IMR-90 (cell line): ENCODE measurements at regions not wholly inside any gene's neighbourhood (a gene's known extent, or its start where the extent isn't known, plus 50 kb on each side); places are given as distances from the start of the nearest gene placed in this dataset.

Experiments
- ATAC-seq: fragments of 200-7000 bp; cut with Tn5 transposase; 2 replicates; pipeline ENCODE4 v1.9.1; 2020; ENCODE audit warnings: low read depth, mild to moderate bottlenecking, moderate library complexity
- BruUV-seq: library from RNA; stranded (reverse); fragments of 400-500 nt; replicated peaks from 2 replicates; lab custom pipeline; 2021; lab: Mats Ljungman, UMichigan
- CTCF ChIA-PET: fragments of 300-600 bp; formaldehyde crosslinking; extraction: SDS; loops from one replicate; lab custom pipeline; 2021; ENCODE audit warnings: antibody characterized with exemption; lab: Yijun Ruan, JAX
- POLR2A ChIA-PET: fragments of 300-600 bp; sonication (Branson Sonifier 250); formaldehyde crosslinking; loops from one replicate; lab custom pipeline; 2022; ENCODE audit warnings: antibody characterized with exemption; ENCODE audit not compliant: unreplicated experiment; lab: Charles Lee
- DNase-seq: peaks from one replicate; pipeline ENCODE4 v3.0.0; 2013
- H2AFZ ChIP-seq: replicated peaks from 2 replicates; pipeline ENCODE3; 2013; ENCODE audit warnings: low read length, mild to moderate bottlenecking; ENCODE audit not compliant: poor library complexity
- H2AK5ac ChIP-seq: 2 replicates; pipeline ENCODE4 v1.6.1; 2013; ENCODE audit warnings: low read depth, low read length, inconsistent platforms
- H2AK9ac ChIP-seq: replicated peaks from 2 replicates; pipeline ENCODE3; 2013; ENCODE audit warnings: mild to moderate bottlenecking, low read depth, low read length, moderate library complexity; ENCODE audit not compliant: poor library complexity
- H2BK120ac ChIP-seq: 2 replicates; pipeline ENCODE4 v1.6.1; 2013; ENCODE audit warnings: low read depth, low read length, inconsistent platforms
- H2BK15ac ChIP-seq: 3 replicates; pipeline ENCODE4 v1.6.1; 2013; ENCODE audit warnings: low read depth, low read length, inconsistent platforms
- H2BK20ac ChIP-seq: 2 replicates; pipeline ENCODE4 v1.6.1; 2013; ENCODE audit warnings: low read depth, mild to moderate bottlenecking, inconsistent platforms, low read length, moderate library complexity
- H2BK5ac ChIP-seq: 2 replicates; pipeline ENCODE4 v1.6.1; 2013; ENCODE audit warnings: mild to moderate bottlenecking, low read depth, low read length, inconsistent platforms; ENCODE audit not compliant: poor library complexity, severe bottlenecking
- H3K14ac ChIP-seq: replicated peaks from 2 replicates; pipeline ENCODE4 v1.6.1; 2013; ENCODE audit warnings: low read depth, low read length, inconsistent platforms
- H3K18ac ChIP-seq: 2 replicates; pipeline ENCODE4 v1.6.1; 2013; ENCODE audit warnings: low read depth, low read length, control low read depth
- H3K23ac ChIP-seq: 2 replicates; pipeline ENCODE4 v1.6.1; 2013; ENCODE audit warnings: low read depth, low read length, inconsistent platforms
- H3K27ac ChIP-seq: 2 replicates; pipeline ENCODE4 v1.5.1; 2013; ENCODE audit warnings: mild to moderate bottlenecking, control low read depth, low read length; ENCODE audit not compliant: insufficient read depth
- H3K27me3 ChIP-seq: 2 replicates; pipeline ENCODE4 v1.6.1; 2013; ENCODE audit warnings: low read length; ENCODE audit not compliant: control insufficient read depth, insufficient read depth
- H3K36me3 ChIP-seq: 2 replicates; pipeline ENCODE4 v1.6.1; 2013; ENCODE audit warnings: low read length, mixed read lengths; ENCODE audit not compliant: control insufficient read depth, insufficient read depth
- H3K4ac ChIP-seq: 2 replicates; pipeline ENCODE4 v1.6.1; 2013; ENCODE audit warnings: low read depth, low read length, inconsistent platforms
- H3K4me1 ChIP-seq: 2 replicates; pipeline ENCODE4 v1.6.1; 2013; ENCODE audit warnings: low read length, mixed read lengths; ENCODE audit not compliant: control insufficient read depth, insufficient read depth
- H3K4me2 ChIP-seq: 2 replicates; pipeline ENCODE4 v1.6.1; 2013; ENCODE audit warnings: low read depth, mild to moderate bottlenecking, control low read depth, low read length, moderate library complexity
- H3K4me3 ChIP-seq: 2 replicates; pipeline ENCODE4 v1.5.1; 2013; ENCODE audit warnings: low read depth, mild to moderate bottlenecking, control low read depth, low read length, moderate library complexity; ENCODE audit not compliant: insufficient read depth
- H3K56ac ChIP-seq: 2 replicates; pipeline ENCODE4 v1.6.1; 2013; ENCODE audit warnings: low read length, inconsistent platforms; ENCODE audit not compliant: insufficient read depth; ENCODE audit errors: extremely low read depth
- H3K79me1 ChIP-seq, 2 experiments: 2 replicates each; pipeline ENCODE4 v1.6.1; 2013; ENCODE audit warnings: low read length in 2 of 2, inconsistent platforms in 1 of 2, low read depth in 1 of 2
- H3K9ac ChIP-seq: 2 replicates; pipeline ENCODE4 v1.6.1; 2013; ENCODE audit warnings: low read depth, low read length, control low read depth
- H3K9me1 ChIP-seq: 2 replicates; pipeline ENCODE4 v1.6.1; 2013; ENCODE audit warnings: low read length, inconsistent platforms; ENCODE audit not compliant: insufficient read depth
- H3K9me3 ChIP-seq: 2 replicates; pipeline ENCODE4 v1.6.1; 2013; ENCODE audit warnings: low read length; ENCODE audit not compliant: control insufficient read depth, insufficient read depth
- H4K20me1 ChIP-seq: 2 replicates; pipeline ENCODE4 v1.6.1; 2013; ENCODE audit warnings: low read length, inconsistent platforms; ENCODE audit not compliant: insufficient read depth
- H4K5ac ChIP-seq: 2 replicates; pipeline ENCODE4 v1.6.1; 2013; ENCODE audit warnings: mild to moderate bottlenecking, low read depth, low read length, control low read depth
- H4K8ac ChIP-seq, 2 experiments: 2 replicates each; pipeline ENCODE4 v1.6.1; 2013; ENCODE audit warnings: low read depth in 2 of 2, low read length in 2 of 2, control low read depth in 1 of 2, inconsistent platforms in 1 of 2
- H4K91ac ChIP-seq: 2 replicates; pipeline ENCODE4 v1.6.1; 2013; ENCODE audit warnings: low read depth, low read length, inconsistent platforms; ENCODE audit not compliant: insufficient read depth
- CEBPB ChIP-seq: IDR thresholded peaks from 2 replicates; pipeline ENCODE4 v1.6.1; 2012; ENCODE audit warnings: low read depth, low read length, improper control_type of control experiment
- CHD1 ChIP-seq: IDR thresholded peaks from 2 replicates; pipeline ENCODE4 v1.6.1; 2012; ENCODE audit warnings: low read depth, low read length, improper control_type of control experiment
- ELK1 ChIP-seq: fragments of 150-350 bp; IDR thresholded peaks from 2 replicates; pipeline ENCODE4 v1.6.1; 2016; ENCODE audit warnings: low read depth, mild to moderate bottlenecking, low read length, moderate library complexity, borderline replicate concordance
- MXI1 ChIP-seq: IDR thresholded peaks from 2 replicates; pipeline ENCODE4 v1.6.1; 2012; ENCODE audit warnings: low read depth, mild to moderate bottlenecking, low read length, moderate library complexity, borderline replicate concordance
- NFE2L2 ChIP-seq: fragments of 150-350 bp; IDR thresholded peaks from 2 replicates; pipeline ENCODE4 v1.6.1; 2016; ENCODE audit warnings: low read depth, mild to moderate bottlenecking, low read length
- POLR2A ChIP-seq: IDR thresholded peaks from 2 replicates; pipeline ENCODE4 v1.6.1; 2012; ENCODE audit warnings: mild to moderate bottlenecking, low read depth, low read length
- SMC3 ChIP-seq: fragments of 150-350 bp; IDR thresholded peaks from 2 replicates; pipeline ENCODE4 v1.6.1; 2016; ENCODE audit warnings: low read depth, mild to moderate bottlenecking, antibody characterized with exemption, low read length, moderate library complexity
- USF2 ChIP-seq: fragments of 150-350 bp; IDR thresholded peaks from 2 replicates; pipeline ENCODE4 v1.6.1; 2017; ENCODE audit warnings: mild to moderate bottlenecking, antibody characterized with exemption, low read length, low read depth
- WGBS, 2 experiments: methylation state at CpG; one replicate each; pipeline versions ENCODE4 v1.1.5 to v1.1.7; 2013; ENCODE audit warnings: missing lambda C conversion rate in 2 of 2; ENCODE audit not compliant: insufficient read length in 1 of 2; ENCODE audit errors: extremely low coverage in 2 of 2; 5-methylcytosine and 5-hydroxymethylcytosine counted together
- dilution Hi-C: fragments of 300-500 bp; cut with HindIII; formaldehyde crosslinking; loops from one replicate; pipeline ENCODE4 v1.14.3; 2018; ENCODE audit warnings: low sequenced_read_pairs; ENCODE audit not compliant: unreplicated experiment
- in situ Hi-C: fragments of 300-500 bp; cut with MboI; formaldehyde crosslinking; loops from 3 replicates; pipeline ENCODE4 v1.14.3; 2019; ENCODE audit warnings: low sequenced_read_pairs, inconsistent platforms, mixed read lengths
- intact Hi-C: fragments of 100-400 bp; cut with micrococcal nuclease; formaldehyde crosslinking; loops from 2 replicates; pipeline ENCODE4 v1.10.0; 2022

GRCh38 chr5:133799571-133800237 lies 168.7 kb downstream of the C5orf15 start:
- Histone ChIP-seq H3K18ac (no peak overlapping the region), H2BK5ac (no peak overlapping the region), H2AK5ac (no peak overlapping the region), H3K36me3 (no peaks in the 10 kb centered on the region), H3K4me3 (no peak overlapping the region), H3K4me2 (no peak overlapping the region), H4K5ac (no peak overlapping the region), H3K56ac (no peak overlapping the region), H4K20me1 (no peaks in the 10 kb centered on the region), H3K4me1 (no peaks in the 10 kb centered on the region), H3K79me1 (no peaks in the 10 kb centered on the region), H3K23ac (no peak overlapping the region), H3K9me3 (no peaks in the 10 kb centered on the region), H3K9ac (no peak overlapping the region), H3K27ac (no peak overlapping the region), H3K27me3 (peaks cover 7% of the 10 kb centered on the region), H3K9me1 (no peaks in the 10 kb centered on the region), H2AFZ (no peak overlapping the region), H2BK20ac (no peak overlapping the region), H2BK15ac (no peak overlapping the region), H4K91ac (no peak overlapping the region), H3K4ac (no peak overlapping the region), H3K14ac (no peak overlapping the region), H2AK9ac (no peak overlapping the region), H4K8ac (no peak overlapping the region), H2BK120ac (no peak overlapping the region)
- no TSS peak for BruUV-seq
- ChIA-PET POLR2A (no interaction called here), CTCF (no interaction called here)
- intact Hi-C loops (no loop called here), dilution Hi-C loops (no loop called here), in situ Hi-C loops (no loop called here)
- ATAC-seq = no peak
- no CpG with 5 or more reads among the region's 8 CpGs for WGBS, 2 experiments
- no peak for TF ChIP-seq CEBPB
- no peak for TF ChIP-seq POLR2A
- no peak for TF ChIP-seq ELK1
- no peak for TF ChIP-seq NFE2L2
- TF ChIP-seq SMC3 = no peak
- TF ChIP-seq CHD1 = no peak
- no peak for TF ChIP-seq MXI1
- TF ChIP-seq USF2 = no peak
- DNase-seq = no peak
